ENCODE measurements at regions not wholly inside any gene's neighbourhood (a gene's known extent, or its start where the extent isn't known, plus 50 kb on each side); places are given as distances from the start of the nearest gene placed in this dataset.

GRCh38 chr7:9842301-9842700 is 1131.4 kb upstream of the PHF14 start:
- DNase-seq (ENCODE audit: low read depth, low spot score), result no peak
- no peak overlapping the region for H3K4me3 ChIP-seq (ENCODE audit: low read depth, low read length)
- no peaks in the 10 kb centered on the region for H3K27me3 ChIP-seq (ENCODE audit: control insufficient read depth, insufficient read depth, low read length)
- ChIA-PET POLR2A (no interaction called here), CTCF (no interaction called here)
- TF ChIP-seq CTCF (IDR thresholded peaks at IDR 0.05; ENCODE audit: low read depth, low read length), result no peak
- H3K27ac ChIP-seq (ENCODE audit: low read depth, low read length), result no peak overlapping the region
- H3K9me3 ChIP-seq (ENCODE audit: control insufficient read depth, insufficient read depth, low read length), result no peaks in the 10 kb centered on the region; the same call in 1 of the 2 replicates

GRCh38 chr7:9846902-9847301 is 1126.8 kb upstream of the PHF14 start:
- H3K9me3 ChIP-seq (ENCODE audit: control insufficient read depth, insufficient read depth, low read length), result peaks cover 3% of the 10 kb centered on the region; the same call in 1 of the 2 replicates
- H3K4me3 ChIP-seq (ENCODE audit: low read depth, low read length), result no peak overlapping the region
- ChIA-PET POLR2A (no interaction called here), CTCF (no interaction called here)
- no peak for DNase-seq (ENCODE audit: low read depth, low spot score)
- H3K27ac ChIP-seq (ENCODE audit: low read depth, low read length), result no peak overlapping the region
- TF ChIP-seq CTCF (IDR thresholded peaks at IDR 0.05; ENCODE audit: low read depth, low read length), result no peak
- H3K27me3 ChIP-seq (ENCODE audit: control insufficient read depth, insufficient read depth, low read length), result no peaks in the 10 kb centered on the region

GRCh38 chr7:9854605-9855004 is 1119.1 kb upstream of the PHF14 start:
- Histone ChIP-seq H3K27ac (ENCODE audit: low read depth, low read length) (no peak overlapping the region), H3K4me3 (ENCODE audit: low read depth, low read length) (no peak overlapping the region), H3K27me3 (ENCODE audit: control insufficient read depth, insufficient read depth, low read length) (no peaks in the 10 kb centered on the region), H3K9me3 (ENCODE audit: control insufficient read depth, insufficient read depth, low read length) (peaks cover 7% of the 10 kb centered on the region; the same call in 1 of the 2 replicates)
- TF ChIP-seq CTCF (IDR thresholded peaks at IDR 0.05; ENCODE audit: low read depth, low read length), result no peak
- ChIA-PET CTCF (no interaction called here), POLR2A (no interaction called here)
- DNase-seq (ENCODE audit: low read depth, low spot score), result no peak

- DNase-seq (ENCODE audit: low read depth, low spot score), result no peak
- no peak overlapping the region for H3K4me3 ChIP-seq (ENCODE audit: low read depth, low read length)
- TF ChIP-seq CTCF (IDR thresholded peaks at IDR 0.05; ENCODE audit: low read depth, low read length), result no peak
- POLR2A ChIA-PET, result no interaction called here
- no peak overlapping the region for H3K27ac ChIP-seq (ENCODE audit: low read depth, low read length)
- H3K27me3 ChIP-seq (ENCODE audit: control insufficient read depth, insufficient read depth, low read length), result no peaks in the 10 kb centered on the region
- H3K9me3 ChIP-seq (ENCODE audit: control insufficient read depth, insufficient read depth, low read length), result peaks cover 4% of the 10 kb centered on the region; the same call in 1 of the 2 replicates
- CTCF ChIA-PET, result no interaction called here
These were observed 1117.0 kb upstream of the PHF14 start for GRCh38 chr7:9856668-9857067.

- Histone ChIP-seq H3K27me3 (ENCODE audit: control insufficient read depth, insufficient read depth, low read length) (no peaks in the 10 kb centered on the region), H3K4me3 (ENCODE audit: low read depth, low read length) (no peak overlapping the region), H3K9me3 (ENCODE audit: control insufficient read depth, insufficient read depth, low read length) (peaks cover 4% of the 10 kb centered on the region; the same call in 1 of the 2 replicates), H3K27ac (ENCODE audit: low read depth, low read length) (no peak overlapping the region)
- CTCF ChIA-PET, result no interaction called here
- no peak for TF ChIP-seq CTCF (IDR thresholded peaks at IDR 0.05; ENCODE audit: low read depth, low read length)
- POLR2A ChIA-PET, result no interaction called here
- DNase-seq (ENCODE audit: low read depth, low spot score), result no peak
These were observed 1110.1 kb upstream of the PHF14 start for GRCh38 chr7:9863545-9863944.

All from AG04450 (cell line).